ENCODE measurements at regions not wholly inside any gene's neighbourhood (a gene's known extent, or its start where the extent isn't known, plus 50 kb on each side); places are given as distances from the start of the nearest gene placed in this dataset.

GRCh38 chr4:96602661-96603060 is 762.8 kb downstream of the PDHA2 start:
- TF ChIP-seq EGR1 (IDR thresholded peaks at IDR 0.05) (no peak), CEBPB (IDR thresholded peaks at IDR 0.05) (no peak), TAF1 (IDR thresholded peaks at IDR 0.05; ENCODE audit: low read depth) (no peak), EP300 (IDR thresholded peaks at IDR 0.05; ENCODE audit: borderline replicate concordance) (no peak), TEAD4 (IDR thresholded peaks at IDR 0.05) (no peak), USF1 (IDR thresholded peaks at IDR 0.05) (no peak), REST (IDR thresholded peaks at IDR 0.05; ENCODE audit: low read depth) (no peak), RAD21 (IDR thresholded peaks at IDR 0.05; ENCODE audit: low read depth) (no peak)

All from Ishikawa (cell line).